SJCRH30 (cell line): ENCODE measurements at regions not wholly inside any gene's neighbourhood (a gene's known extent, or its start where the extent isn't known, plus 50 kb on each side); places are given as distances from the start of the nearest gene placed in this dataset.
A peak's percentile ranks its signal among the peaks of the same experiment; 100 is the strongest.

Source experiments
- DNase-seq, 2 experiments: peaks; one replicate each; pipeline ENCODE4 v3.0.0-alpha.2; 2015 to 2020
- H3K27ac ChIP-seq: fragments of 250-450 bp; sonication (Bioruptor Pico); 2 replicates; pipeline ENCODE4 v1.5.1; 2020; ENCODE audit warnings: mild to moderate bottlenecking, moderate library complexity
- H3K27me3 ChIP-seq: fragments of 250-450 bp; sonication (Bioruptor Pico); 2 replicates; pipeline ENCODE4 v1.5.1; 2020; ENCODE audit warnings: mild to moderate bottlenecking, moderate library complexity
- H3K36me3 ChIP-seq: fragments of 250-450 bp; sonication (Bioruptor Pico); 2 replicates; pipeline ENCODE4 v1.5.1; 2020; ENCODE audit warnings: mild to moderate bottlenecking, moderate library complexity
- H3K4me1 ChIP-seq: fragments of 250-450 bp; sonication (Bioruptor Pico); 2 replicates; pipeline ENCODE4 v1.5.1; 2020; ENCODE audit warnings: mild to moderate bottlenecking, moderate library complexity
- H3K4me3 ChIP-seq: fragments of 250-450 bp; sonication (Bioruptor Pico); 2 replicates; pipeline ENCODE4 v1.5.1; 2020; ENCODE audit warnings: mild to moderate bottlenecking, moderate library complexity
- H3K9me3 ChIP-seq: fragments of 250-450 bp; sonication (Bioruptor Pico); replicated peaks from 2 replicates; pipeline ENCODE4 v1.5.1; 2020; ENCODE audit warnings: mild to moderate bottlenecking, moderate library complexity

DNA sequence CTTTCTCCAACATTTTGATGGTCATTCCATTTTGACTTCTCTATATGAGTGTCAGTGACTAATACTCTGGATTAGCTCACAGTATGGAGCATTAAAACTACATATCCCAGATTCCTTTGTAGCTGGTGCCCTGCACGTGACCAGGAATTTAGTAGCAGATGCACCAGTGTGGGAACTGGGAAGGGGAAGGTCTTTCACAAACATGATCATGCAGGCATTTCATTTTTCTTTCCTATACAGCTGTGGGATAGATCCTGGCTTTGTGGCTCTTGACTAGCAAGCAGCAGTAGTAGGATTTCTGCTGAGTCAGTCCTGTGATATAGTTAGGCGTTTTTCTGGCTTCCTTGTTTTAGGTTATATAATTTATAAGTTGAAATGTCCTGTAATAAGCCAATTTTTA is 971.0 kb upstream of the CDH2 start:
- H3K27ac ChIP-seq, result no peak overlapping the region

DNA sequence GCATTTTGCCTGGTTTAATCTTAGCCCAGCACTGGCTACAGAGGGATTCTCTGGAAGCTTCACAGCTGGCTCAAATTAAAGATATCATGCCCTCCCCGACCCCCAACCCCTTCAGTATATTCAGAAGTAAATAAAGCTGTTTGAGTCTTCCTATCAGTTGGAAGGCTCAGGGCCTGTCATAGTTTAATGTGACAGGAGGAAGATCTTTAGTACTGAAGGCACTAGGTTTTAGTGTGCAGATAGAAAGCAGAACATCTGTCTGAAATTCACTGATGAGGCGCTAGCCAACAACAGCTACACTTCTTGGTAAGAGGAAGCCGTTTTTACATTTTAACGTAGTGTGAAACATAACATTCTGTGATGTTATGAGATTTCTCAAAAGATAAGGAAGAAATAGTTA is 969.1 kb upstream of the CDH2 start:
- Histone ChIP-seq H3K27me3 (no peaks in the 10 kb centered on the region), H3K4me3 (no peak overlapping the region), H3K27ac (no peak overlapping the region), H3K9me3 (no peaks in the 10 kb centered on the region), H3K4me1 (no peaks in the 10 kb centered on the region), H3K36me3 (no peaks in the 10 kb centered on the region)
- no peak for DNase-seq

More for the DNA sequence above, 971.0 kb upstream of the CDH2 start:
- no peaks in the 10 kb centered on the region for H3K4me1 ChIP-seq
- H3K4me3 ChIP-seq, result no peak overlapping the region
- no peaks in the 10 kb centered on the region for H3K36me3 ChIP-seq
- peak; percentile 26 to 49 for DNase-seq
- H3K9me3 ChIP-seq, result no peaks in the 10 kb centered on the region
- H3K27me3 ChIP-seq, result no peaks in the 10 kb centered on the region

DNA sequence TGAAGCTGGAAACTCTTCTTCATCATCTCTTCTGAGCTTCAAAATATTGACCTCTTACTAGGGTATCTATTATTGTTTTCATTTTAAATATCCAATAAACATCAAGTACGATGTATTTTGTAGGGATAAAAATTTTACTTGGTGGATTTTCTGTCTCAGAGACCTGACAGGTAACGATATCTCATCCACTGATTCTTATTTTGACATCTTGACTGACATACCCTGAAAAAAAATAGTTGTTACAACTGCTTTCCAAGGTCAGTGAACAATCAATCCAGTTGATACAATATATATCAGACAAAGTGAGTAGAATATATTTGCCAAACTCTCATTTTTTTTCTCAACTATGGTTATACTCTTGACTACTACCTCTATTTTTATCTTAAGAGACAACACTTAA is 963.7 kb upstream of the CDH2 start:
- no peaks in the 10 kb centered on the region for H3K36me3 ChIP-seq
- DNase-seq, result no peak
- no peaks in the 10 kb centered on the region for H3K4me1 ChIP-seq
- H3K9me3 ChIP-seq, result no peaks in the 10 kb centered on the region
- H3K4me3 ChIP-seq, result no peak overlapping the region
- H3K27ac ChIP-seq, result no peak overlapping the region
- no peaks in the 10 kb centered on the region for H3K27me3 ChIP-seq

DNA sequence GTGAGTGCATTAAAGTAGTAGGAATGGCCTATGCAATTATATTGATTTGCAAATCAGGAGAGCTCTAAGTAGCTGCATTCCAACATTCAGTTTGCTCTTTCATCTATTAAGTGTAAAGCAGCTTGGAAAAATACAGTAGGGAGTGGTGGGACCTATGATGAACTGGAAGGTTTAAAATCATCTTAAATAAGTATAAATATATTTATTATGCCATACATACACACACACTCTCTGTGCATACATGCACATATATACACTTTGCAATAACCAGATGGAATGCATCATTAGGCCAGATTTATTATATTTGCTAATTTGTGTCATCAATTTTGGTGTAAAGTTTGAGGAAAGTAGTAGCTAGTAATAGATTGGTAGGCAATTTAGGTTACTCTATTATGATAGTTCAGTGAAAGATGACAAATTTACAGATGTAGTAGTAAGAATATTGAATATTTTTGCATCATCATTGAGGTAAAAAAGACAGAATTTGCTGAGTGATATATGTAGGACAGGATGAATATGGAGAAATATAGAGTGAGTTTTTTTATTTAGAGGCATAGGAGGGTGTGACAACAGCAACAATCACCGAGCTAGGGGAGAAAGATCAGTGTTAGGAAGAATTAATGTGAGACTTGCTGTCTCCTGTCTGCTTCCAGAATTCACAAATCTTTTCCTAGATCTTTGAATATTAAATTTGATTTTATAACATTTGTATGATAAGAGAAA is 961.0 kb upstream of the CDH2 start:
- no peak overlapping the region for H3K4me3 ChIP-seq
- no peak overlapping the region for H3K27ac ChIP-seq
- DNase-seq, result no peak
- no peaks in the 10 kb centered on the region for H3K9me3 ChIP-seq
- H3K4me1 ChIP-seq, result no peaks in the 10 kb centered on the region
- H3K36me3 ChIP-seq, result no peaks in the 10 kb centered on the region
- H3K27me3 ChIP-seq, result no peaks in the 10 kb centered on the region

DNA sequence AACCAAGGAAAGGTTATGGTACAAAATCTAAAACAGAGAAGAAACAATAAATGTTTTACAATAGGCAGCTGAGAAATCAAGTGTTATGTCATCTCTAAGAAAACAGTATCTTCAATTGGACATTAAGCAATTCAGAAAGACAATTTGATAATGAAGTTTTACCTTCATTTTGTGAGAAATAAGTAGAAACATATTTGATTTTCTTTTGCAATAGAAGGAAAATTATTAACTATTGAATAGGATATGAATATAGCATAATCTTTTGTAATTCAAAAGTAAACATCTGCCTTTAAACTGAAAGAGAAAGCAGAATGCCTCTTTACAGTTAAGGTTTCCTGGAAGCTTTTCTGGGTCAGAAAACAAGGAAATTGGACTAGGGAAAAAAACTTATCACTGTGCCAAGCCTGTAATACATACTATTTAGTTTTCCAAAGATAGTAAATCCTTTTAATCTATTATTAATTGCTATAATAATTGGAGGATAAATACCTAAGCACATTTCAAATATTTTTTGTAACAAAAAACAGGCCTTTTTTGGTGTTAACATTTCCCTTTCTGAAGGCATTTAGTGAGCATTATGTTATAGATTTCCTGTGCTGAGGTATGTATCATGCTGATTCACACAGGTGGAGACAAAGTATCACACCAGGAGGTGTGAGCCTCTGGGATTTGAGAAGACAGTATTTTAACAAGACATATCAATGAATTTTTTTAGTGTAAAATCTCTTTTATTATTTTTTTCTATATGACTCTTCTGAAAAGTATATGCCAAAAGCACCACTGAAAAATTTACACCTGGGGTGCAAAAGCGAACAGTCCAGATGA is 947.0 kb upstream of the CDH2 start:
- no peaks in the 10 kb centered on the region for H3K9me3 ChIP-seq
- H3K4me3 ChIP-seq, result no peak overlapping the region
- no peaks in the 10 kb centered on the region for H3K4me1 ChIP-seq
- H3K36me3 ChIP-seq, result no peaks in the 10 kb centered on the region
- no peak for DNase-seq
- no peaks in the 10 kb centered on the region for H3K27me3 ChIP-seq
- H3K27ac ChIP-seq, result no peak overlapping the region

DNA sequence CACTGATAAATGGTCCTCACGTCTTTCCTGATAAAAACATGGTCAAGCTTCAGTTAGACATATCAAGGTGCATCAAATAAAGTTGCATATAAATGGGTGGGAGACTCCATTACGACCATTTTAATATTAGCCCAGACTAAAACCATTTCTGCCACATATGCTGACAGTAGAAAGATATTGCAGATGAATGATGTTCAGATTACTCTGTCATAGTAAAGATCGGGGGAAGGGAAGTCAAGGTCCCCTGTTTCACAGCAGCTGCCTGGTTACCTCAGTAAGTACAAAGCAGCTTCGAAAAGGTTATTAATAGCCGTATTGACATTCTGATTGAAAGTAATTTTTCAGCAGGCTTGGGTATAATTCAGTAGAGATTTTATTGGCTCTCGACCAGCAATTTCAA is 927.7 kb upstream of the CDH2 start:
- DNase-seq, result no peak
- no peak overlapping the region for H3K27ac ChIP-seq
- H3K9me3 ChIP-seq, result no peaks in the 10 kb centered on the region
- no peaks in the 10 kb centered on the region for H3K36me3 ChIP-seq
- no peak overlapping the region for H3K4me3 ChIP-seq
- no peaks in the 10 kb centered on the region for H3K4me1 ChIP-seq
- no peaks in the 10 kb centered on the region for H3K27me3 ChIP-seq

DNA sequence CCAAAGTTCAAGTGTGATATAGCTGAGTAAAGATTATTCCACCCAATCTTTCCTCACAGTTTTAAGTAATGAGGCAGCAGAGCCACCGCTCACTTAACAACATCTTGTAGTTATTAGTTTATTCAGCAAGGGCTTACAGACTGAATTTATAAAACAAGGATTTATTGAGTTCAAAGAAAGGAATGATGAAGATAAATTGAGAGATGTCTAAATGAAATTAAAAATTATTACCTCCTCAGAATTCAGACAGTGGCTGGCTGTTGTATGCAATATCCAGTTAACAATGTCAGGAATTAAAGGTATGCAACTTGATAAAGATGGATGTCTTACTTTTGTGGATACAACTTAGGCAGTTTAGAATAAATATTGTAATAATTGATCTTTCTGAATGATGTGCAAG is 927.3 kb upstream of the CDH2 start:
- Histone ChIP-seq H3K27ac (no peak overlapping the region), H3K9me3 (no peaks in the 10 kb centered on the region), H3K4me3 (no peak overlapping the region), H3K4me1 (no peaks in the 10 kb centered on the region), H3K27me3 (no peaks in the 10 kb centered on the region), H3K36me3 (no peaks in the 10 kb centered on the region)
- no peak for DNase-seq

DNA sequence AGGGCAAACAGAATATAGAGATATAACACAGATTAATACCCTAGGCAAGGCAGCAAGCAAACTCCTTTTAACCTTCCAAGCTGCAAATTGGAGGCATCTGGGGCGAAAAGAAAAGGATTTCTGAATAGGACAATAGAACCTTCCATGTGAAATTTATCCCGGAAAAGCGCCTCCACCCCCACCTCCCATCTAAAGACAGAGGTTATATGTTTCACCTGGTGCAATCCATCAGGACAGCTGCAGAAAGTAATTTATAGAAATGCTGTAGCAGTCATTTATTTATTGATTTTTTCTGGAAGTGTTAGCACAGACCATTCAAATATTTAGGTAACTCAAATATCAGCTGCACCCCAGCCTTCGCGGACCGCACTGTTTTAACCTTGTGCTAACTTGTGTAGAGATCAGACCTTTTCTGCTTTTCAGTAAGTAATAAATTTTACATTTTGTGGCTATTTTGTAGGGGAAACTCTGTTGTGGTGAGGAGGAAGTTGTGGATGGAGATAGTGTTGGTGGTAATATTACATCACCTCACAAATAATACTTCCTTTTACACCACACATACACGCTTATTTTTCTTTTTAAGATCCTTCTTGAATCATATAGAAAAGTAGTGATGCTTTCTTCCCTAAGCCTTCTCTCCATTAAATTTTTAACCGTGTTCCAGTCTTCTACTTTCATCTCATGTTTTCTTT is 919.3 kb upstream of the CDH2 start:
- Histone ChIP-seq H3K27me3 (no peaks in the 10 kb centered on the region), H3K36me3 (no peaks in the 10 kb centered on the region), H3K4me1 (0 out of 2 replicates have a peak, but pooled peaks cover 3% of the 10 kb centered on the region), H3K9me3 (no peaks in the 10 kb centered on the region), H3K4me3 (peak overlapping the region; percentile 19; the same call in 1 of the 2 replicates), H3K27ac (peak overlapping the region; percentile 50)
- DNase-seq, result peak; percentile 40 to 64

DNA sequence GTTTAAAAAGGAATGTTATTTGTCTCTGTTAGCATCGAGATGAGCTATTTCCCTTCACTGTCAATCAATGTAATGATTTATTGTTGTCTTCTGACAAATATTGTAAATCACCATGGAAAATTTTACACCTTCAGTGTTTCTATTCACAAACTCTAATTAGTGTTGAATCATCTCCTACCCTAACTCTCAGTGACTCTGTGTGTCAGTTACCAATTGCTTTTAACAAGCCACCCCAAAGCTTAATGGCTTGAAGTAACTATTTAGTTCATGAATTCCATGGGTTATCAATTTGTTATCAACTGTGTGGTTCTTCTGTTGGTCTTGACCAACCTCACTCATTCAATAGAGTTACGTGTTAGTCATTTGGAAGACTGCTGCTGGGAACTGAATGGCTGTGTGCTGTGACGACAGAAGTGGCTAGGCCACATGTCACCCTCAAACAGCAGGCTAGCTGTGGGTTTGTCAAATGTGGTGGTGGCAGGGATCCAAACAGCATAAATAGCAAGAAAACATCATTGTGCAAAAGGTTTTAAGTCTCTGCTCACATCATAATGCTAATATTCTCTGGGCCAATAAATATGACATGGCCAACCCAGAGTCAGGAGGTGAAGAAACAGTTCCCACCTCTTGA is 910.8 kb upstream of the CDH2 start:
- H3K27ac ChIP-seq, result no peak overlapping the region
- H3K27me3 ChIP-seq, result no peaks in the 10 kb centered on the region
- no peaks in the 10 kb centered on the region for H3K4me1 ChIP-seq
- DNase-seq, result no peak
- no peaks in the 10 kb centered on the region for H3K36me3 ChIP-seq
- no peak overlapping the region for H3K4me3 ChIP-seq
- H3K9me3 ChIP-seq, result no peaks in the 10 kb centered on the region

DNA sequence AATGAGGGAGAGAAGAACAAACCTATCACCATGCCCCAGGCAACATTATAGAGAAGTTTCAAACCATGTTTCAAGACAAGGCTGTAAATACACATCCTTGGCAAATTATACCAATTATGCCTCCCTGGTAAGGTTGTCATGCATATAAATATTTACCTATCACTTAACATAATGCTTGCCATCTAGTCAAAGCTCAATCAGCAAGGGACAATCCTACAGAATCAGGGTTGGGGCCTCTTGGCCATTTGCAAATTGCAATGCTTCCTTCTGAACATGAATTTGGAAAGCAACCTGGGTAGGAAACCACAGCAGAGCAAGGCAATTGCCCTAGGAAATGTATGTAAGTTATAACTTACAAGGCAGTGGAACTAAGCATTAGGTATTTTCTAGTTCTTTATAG is 907.2 kb upstream of the CDH2 start:
- no peaks in the 10 kb centered on the region for H3K9me3 ChIP-seq
- no peak for DNase-seq
- H3K27ac ChIP-seq, result no peak overlapping the region
- H3K4me1 ChIP-seq, result no peaks in the 10 kb centered on the region
- no peaks in the 10 kb centered on the region for H3K27me3 ChIP-seq
- no peaks in the 10 kb centered on the region for H3K36me3 ChIP-seq
- no peak overlapping the region for H3K4me3 ChIP-seq

DNA sequence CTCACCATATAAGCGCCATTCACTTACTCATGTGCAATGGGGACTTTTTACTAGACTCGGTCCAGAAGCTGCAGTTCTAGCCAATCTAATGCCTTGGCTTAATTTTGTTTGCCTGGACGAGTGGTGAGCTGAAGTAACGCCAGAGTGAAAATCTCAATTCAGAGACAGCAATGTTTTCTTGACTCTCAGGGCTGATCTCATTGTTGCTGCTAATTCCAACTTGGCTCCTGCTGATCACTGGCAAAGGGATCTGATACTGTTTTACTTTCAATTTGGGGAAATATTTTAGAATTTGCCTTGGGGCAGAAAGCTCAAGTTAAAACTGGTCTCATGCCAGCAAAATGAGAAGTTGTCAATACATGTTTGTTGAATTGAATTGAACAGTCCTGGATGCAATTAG is 906.6 kb upstream of the CDH2 start:
- no peak overlapping the region for H3K4me3 ChIP-seq
- no peak overlapping the region for H3K27ac ChIP-seq
- DNase-seq, result no peak
- no peaks in the 10 kb centered on the region for H3K36me3 ChIP-seq
- H3K27me3 ChIP-seq, result no peaks in the 10 kb centered on the region
- no peaks in the 10 kb centered on the region for H3K9me3 ChIP-seq
- H3K4me1 ChIP-seq, result no peaks in the 10 kb centered on the region

DNA sequence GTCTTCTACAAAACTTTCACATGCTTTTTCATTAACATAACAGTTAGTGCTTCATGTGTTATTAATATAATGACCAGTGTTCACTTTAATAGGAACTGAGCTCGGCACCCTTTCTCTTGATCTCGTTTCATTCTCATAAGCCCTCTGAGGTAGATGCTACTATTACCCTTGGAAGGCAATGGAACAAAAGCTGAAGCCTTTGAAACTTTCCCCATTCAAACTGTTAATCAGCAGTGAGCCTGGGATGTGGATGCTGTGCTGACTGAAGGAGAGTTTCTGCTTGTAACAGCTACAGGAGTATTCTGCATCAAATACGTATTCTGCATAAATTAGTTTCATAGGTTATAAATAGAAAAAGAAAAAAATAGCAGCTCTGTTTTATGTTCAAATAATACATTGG is 904.0 kb upstream of the CDH2 start:
- H3K4me1 ChIP-seq, result no peaks in the 10 kb centered on the region
- DNase-seq, result no peak
- no peak overlapping the region for H3K27ac ChIP-seq
- H3K36me3 ChIP-seq, result no peaks in the 10 kb centered on the region
- H3K9me3 ChIP-seq, result no peaks in the 10 kb centered on the region
- H3K4me3 ChIP-seq, result no peak overlapping the region
- H3K27me3 ChIP-seq, result no peaks in the 10 kb centered on the region

DNA sequence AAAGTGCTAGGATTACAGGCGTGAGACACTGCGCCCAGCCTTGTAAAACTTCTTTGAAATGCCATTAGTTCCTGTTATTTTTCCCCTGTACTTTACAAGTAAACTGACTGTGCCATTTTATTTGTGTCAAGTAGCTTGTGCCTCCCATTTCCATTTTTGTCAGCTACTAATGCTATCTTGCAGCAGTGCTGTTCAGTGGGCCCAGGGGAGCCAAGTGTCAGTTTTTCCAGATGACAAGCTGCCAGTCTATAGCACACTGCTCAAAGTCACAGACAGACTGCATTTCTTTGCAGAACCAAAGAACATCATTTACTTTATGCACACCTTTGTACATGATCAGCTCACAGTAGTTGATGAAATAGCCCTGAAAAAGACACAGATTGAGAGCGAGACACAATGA is 901.3 kb upstream of the CDH2 start:
- no peaks in the 10 kb centered on the region for H3K27me3 ChIP-seq
- H3K36me3 ChIP-seq, result no peaks in the 10 kb centered on the region
- H3K27ac ChIP-seq, result no peak overlapping the region
- H3K4me1 ChIP-seq, result no peaks in the 10 kb centered on the region
- no peak overlapping the region for H3K4me3 ChIP-seq
- H3K9me3 ChIP-seq, result no peaks in the 10 kb centered on the region
- DNase-seq, result no peak

DNA sequence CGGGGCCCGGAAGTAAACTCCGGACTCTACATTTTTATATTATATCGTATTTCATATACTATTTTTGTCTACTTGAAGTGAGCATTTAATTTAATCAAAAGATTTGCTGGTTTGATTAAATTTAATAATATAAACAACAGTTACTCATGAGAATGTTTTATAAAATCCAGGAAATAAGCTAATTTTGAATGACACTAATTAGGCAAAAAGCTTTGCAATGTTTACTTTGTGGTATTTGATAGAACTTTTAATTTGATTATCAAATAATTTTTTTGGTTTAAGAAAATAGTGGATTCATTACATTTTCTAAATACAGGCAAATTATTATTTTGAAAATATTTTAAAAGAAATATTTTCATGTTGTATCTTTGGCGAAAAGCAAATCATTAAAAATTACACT is 900.4 kb upstream of the CDH2 start:
- H3K9me3 ChIP-seq, result no peaks in the 10 kb centered on the region
- no peak overlapping the region for H3K4me3 ChIP-seq
- H3K27me3 ChIP-seq, result no peaks in the 10 kb centered on the region
- H3K36me3 ChIP-seq, result no peaks in the 10 kb centered on the region
- H3K4me1 ChIP-seq, result no peaks in the 10 kb centered on the region
- no peak overlapping the region for H3K27ac ChIP-seq
- no peak for DNase-seq

DNA sequence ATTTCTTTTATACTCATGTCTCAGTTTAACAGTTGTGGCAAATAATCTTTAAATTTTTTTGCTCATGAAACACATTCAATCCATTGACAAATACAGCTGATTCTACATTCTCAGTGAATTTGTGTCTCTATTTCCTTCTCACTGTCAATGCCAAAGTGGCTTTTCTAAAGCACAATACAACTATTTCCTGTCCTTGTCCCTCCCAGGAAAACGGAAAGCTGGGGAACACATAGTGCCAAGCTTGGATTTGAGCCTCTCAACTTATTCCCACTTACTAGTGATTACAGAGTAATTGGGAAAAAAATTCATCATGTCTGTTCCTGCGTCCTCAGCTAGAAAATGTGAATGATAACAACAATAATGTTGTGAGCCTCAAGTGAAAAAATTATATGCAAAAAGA is 899.7 kb upstream of the CDH2 start:
- H3K4me3 ChIP-seq, result no peak overlapping the region
- no peak overlapping the region for H3K27ac ChIP-seq
- H3K36me3 ChIP-seq, result no peaks in the 10 kb centered on the region
- DNase-seq, result no peak
- H3K27me3 ChIP-seq, result no peaks in the 10 kb centered on the region
- no peaks in the 10 kb centered on the region for H3K9me3 ChIP-seq
- H3K4me1 ChIP-seq, result no peaks in the 10 kb centered on the region
